Natural killer cell treated with Interleukin-12 subunit alpha and Interleukin-12 subunit beta and Interleukin-15 and Interleukin-18, amount 100 ng/mL, for 72 hours (primary cell): ENCODE measurements at regions not wholly inside any gene's neighbourhood (a gene's known extent, or its start where the extent isn't known, plus 50 kb on each side); places are given as distances from the start of the nearest gene placed in this dataset.
"Not testable (repeated sequence)": the region's sequence is repeated elsewhere in the genome, so short reads cannot be mapped to it uniquely, and the experiment has no call there.

Experiments used
- ATAC-seq, 2 donors: fragments of 150-1000 bp; cut with Tn5 transposase in 1 of 2; sonication (Bioruptor Pico), chemical (Tn5 transposase) in 1 of 2; 2 replicates each; pipeline ENCODE4 v1.10.0; 2021
- DNase-seq: peaks from one replicate; pipeline ENCODE4 v3.0.0; 2022; ENCODE audit warnings: low spot score
- H3K27ac Mint-ChIP-seq, 2 donors: 1 replicate in 1 of 2; 2 replicates in 1 of 2; pipeline ENCODE4 v1.8.0; 2022; ENCODE audit warnings: mixed read lengths in 2 of 2, mild to moderate bottlenecking in 1 of 2, moderate library complexity in 1 of 2
- H3K27me3 Mint-ChIP-seq, 2 donors: 1 replicate in 1 of 2; 2 replicates in 1 of 2; pipeline ENCODE4 v1.8.0; 2022; ENCODE audit warnings: mixed read lengths in 2 of 2
- H3K36me3 Mint-ChIP-seq: one replicate; pipeline ENCODE4 v1.8.0; 2022; ENCODE audit warnings: mixed read lengths
- H3K4me1 Mint-ChIP-seq, 2 donors: 1 replicate in 1 of 2; 2 replicates in 1 of 2; pipeline ENCODE4 v1.8.0; 2022; ENCODE audit warnings: low read depth in 2 of 2, mixed read lengths in 2 of 2, mild to moderate bottlenecking in 1 of 2
- H3K4me3 Mint-ChIP-seq: one replicate; pipeline ENCODE4 v1.8.0; 2022; ENCODE audit warnings: mixed read lengths
- H3K9me3 Mint-ChIP-seq: 2 replicates; pipeline ENCODE4 v1.8.0; 2022; ENCODE audit warnings: mixed read lengths

GRCh38 chr1:188590641-188591040, 1761.9 kb downstream of the PLA2G4A start:
- H3K4me3 Mint-ChIP-seq: no peak overlapping the region
- H3K9me3 Mint-ChIP-seq: peaks cover 4% of the 10 kb centered on the region
- DNase-seq: no peak
- H3K4me1 Mint-ChIP-seq: no peaks in the 10 kb centered on the region
- peaks cover 4% of the 10 kb centered on the region for H3K36me3 Mint-ChIP-seq
- no peak overlapping the region for H3K27ac Mint-ChIP-seq
- no peak for ATAC-seq
- no peaks in the 10 kb centered on the region for H3K27me3 Mint-ChIP-seq

- ATAC-seq (no peak), DNase-seq (no peak)
- H3K9me3 Mint-ChIP-seq: peaks cover 9% of the 10 kb centered on the region
- H3K4me1 Mint-ChIP-seq: no peaks in the 10 kb centered on the region
- no peak overlapping the region for H3K27ac Mint-ChIP-seq
- no peaks in the 10 kb centered on the region for H3K27me3 Mint-ChIP-seq
- no peak overlapping the region for H3K4me3 Mint-ChIP-seq
- H3K36me3 Mint-ChIP-seq: peaks cover 9% of the 10 kb centered on the region
These were observed 1765.9 kb downstream of the PLA2G4A start for GRCh38 chr1:188594542-188595235.

- DNase-seq (no peak), ATAC-seq (no peak)
- no peak overlapping the region for H3K4me3 Mint-ChIP-seq
- no peaks in the 10 kb centered on the region for H3K27me3 Mint-ChIP-seq
- no peak overlapping the region for H3K27ac Mint-ChIP-seq
- H3K9me3 Mint-ChIP-seq: peaks cover 8% of the 10 kb centered on the region
- H3K4me1 Mint-ChIP-seq: no peaks in the 10 kb centered on the region
- H3K36me3 Mint-ChIP-seq: peaks cover 5% of the 10 kb centered on the region
These were observed 1770.6 kb downstream of the PLA2G4A start for GRCh38 chr1:188599313-188599712.

GRCh38 chr1:188611432-188611831, 1782.7 kb downstream of the PLA2G4A start:
- Mint-ChIP-seq H3K36me3 (no peaks in the 10 kb centered on the region), H3K4me1 (no peaks in the 10 kb centered on the region), H3K4me3 (no peak overlapping the region), H3K27me3 (no peaks in the 10 kb centered on the region), H3K27ac (no peak overlapping the region), H3K9me3 (peaks cover 19% of the 10 kb centered on the region)
- no peak for ATAC-seq
- DNase-seq: no peak

- H3K4me1 Mint-ChIP-seq: no peaks in the 10 kb centered on the region
- H3K27me3 Mint-ChIP-seq: no peaks in the 10 kb centered on the region
- no peak for DNase-seq
- H3K27ac Mint-ChIP-seq: no peak overlapping the region
- H3K36me3 Mint-ChIP-seq: no peaks in the 10 kb centered on the region
- peaks cover 10% of the 10 kb centered on the region for H3K9me3 Mint-ChIP-seq
- no peak overlapping the region for H3K4me3 Mint-ChIP-seq
- no peak for ATAC-seq
These were observed 1786.6 kb downstream of the PLA2G4A start for GRCh38 chr1:188615321-188615720.

GRCh38 chr1:188620236-188620635, 1791.5 kb downstream of the PLA2G4A start:
- ATAC-seq (no peak), DNase-seq (no peak)
- H3K36me3 Mint-ChIP-seq: peaks cover 3% of the 10 kb centered on the region
- no peaks in the 10 kb centered on the region for H3K4me1 Mint-ChIP-seq
- H3K27me3 Mint-ChIP-seq: no peaks in the 10 kb centered on the region
- H3K9me3 Mint-ChIP-seq: peaks cover 3% of the 10 kb centered on the region
- H3K27ac Mint-ChIP-seq: no peak overlapping the region
- no peak overlapping the region for H3K4me3 Mint-ChIP-seq

GRCh38 chr1:188641566-188642211, 1812.9 kb downstream of the PLA2G4A start:
- Mint-ChIP-seq H3K4me1 (no peaks in the 10 kb centered on the region), H3K36me3 (no peaks in the 10 kb centered on the region), H3K9me3 (peaks cover 11% of the 10 kb centered on the region), H3K27me3 (no peaks in the 10 kb centered on the region), H3K27ac (no peak overlapping the region), H3K4me3 (no peak overlapping the region)
- no peak for ATAC-seq
- DNase-seq: no peak

GRCh38 chr1:188642704-188643103, 1814.0 kb downstream of the PLA2G4A start:
- Mint-ChIP-seq H3K27ac (no peak overlapping the region), H3K4me3 (no peak overlapping the region), H3K9me3 (peaks cover 11% of the 10 kb centered on the region), H3K27me3 (no peaks in the 10 kb centered on the region), H3K36me3 (no peaks in the 10 kb centered on the region), H3K4me1 (no peaks in the 10 kb centered on the region)
- ATAC-seq: no peak
- no peak for DNase-seq

GRCh38 chr1:188652678-188653077, 1823.9 kb downstream of the PLA2G4A start:
- H3K27ac Mint-ChIP-seq: no peak overlapping the region
- H3K36me3 Mint-ChIP-seq: no peaks in the 10 kb centered on the region
- H3K4me3 Mint-ChIP-seq: no peak overlapping the region
- no peak for DNase-seq
- no peaks in the 10 kb centered on the region for H3K27me3 Mint-ChIP-seq
- H3K4me1 Mint-ChIP-seq: no peaks in the 10 kb centered on the region
- no peak for ATAC-seq
- H3K9me3 Mint-ChIP-seq: peaks cover 4% of the 10 kb centered on the region

GRCh38 chr1:188655966-188656365, 1821.7 kb downstream of the BRINP3 start:
- H3K27ac Mint-ChIP-seq, DNase-seq, H3K4me3 Mint-ChIP-seq, ATAC-seq, H3K27me3 Mint-ChIP-seq, H3K36me3 Mint-ChIP-seq, H3K9me3 Mint-ChIP-seq, H3K4me1 Mint-ChIP-seq: not testable (repeated sequence)

- Mint-ChIP-seq H3K4me3 (no peak overlapping the region), H3K9me3 (no peaks in the 10 kb centered on the region), H3K27me3 (no peaks in the 10 kb centered on the region), H3K27ac (no peak overlapping the region), H3K4me1 (no peaks in the 10 kb centered on the region), H3K36me3 (no peaks in the 10 kb centered on the region)
- DNase-seq: no peak
- no peak for ATAC-seq
These were observed 1817.1 kb downstream of the BRINP3 start for GRCh38 chr1:188660572-188660971.

- Mint-ChIP-seq H3K27me3 (no peaks in the 10 kb centered on the region), H3K9me3 (peaks cover 15% of the 10 kb centered on the region), H3K27ac (no peak overlapping the region), H3K4me1 (no peaks in the 10 kb centered on the region), H3K36me3 (peaks cover 10% of the 10 kb centered on the region), H3K4me3 (no peak overlapping the region)
- DNase-seq (no peak), ATAC-seq (no peak)
These were observed 1812.2 kb downstream of the BRINP3 start for GRCh38 chr1:188665477-188665876.

- ATAC-seq (no peak), DNase-seq (no peak)
- no peak overlapping the region for H3K4me3 Mint-ChIP-seq
- peaks cover 16% of the 10 kb centered on the region for H3K36me3 Mint-ChIP-seq
- peaks cover 21% of the 10 kb centered on the region for H3K9me3 Mint-ChIP-seq
- no peak overlapping the region for H3K27ac Mint-ChIP-seq
- no peaks in the 10 kb centered on the region for H3K27me3 Mint-ChIP-seq
- no peaks in the 10 kb centered on the region for H3K4me1 Mint-ChIP-seq
These were observed 1809.6 kb downstream of the BRINP3 start for GRCh38 chr1:188668083-188668482.

GRCh38 chr1:188669728-188670382, 1807.8 kb downstream of the BRINP3 start:
- peaks cover 24% of the 10 kb centered on the region for H3K9me3 Mint-ChIP-seq
- H3K4me3 Mint-ChIP-seq: no peak overlapping the region
- no peaks in the 10 kb centered on the region for H3K4me1 Mint-ChIP-seq
- H3K36me3 Mint-ChIP-seq: peaks cover 16% of the 10 kb centered on the region
- no peak for ATAC-seq
- no peak overlapping the region for H3K27ac Mint-ChIP-seq
- no peak for DNase-seq
- H3K27me3 Mint-ChIP-seq: no peaks in the 10 kb centered on the region
